Dermis blood vessel endothelial cell (primary cell): ENCODE measurements at regions not wholly inside any gene's neighbourhood (a gene's known extent, or its start where the extent isn't known, plus 50 kb on each side); places are given as distances from the start of the nearest gene placed in this dataset.
A peak's percentile ranks its signal among the peaks of the same experiment; 100 is the strongest.

Experiments
- DNase-seq: peaks from one replicate; pipeline ENCODE4 v3.0.0; 2010

GRCh38 chr1:22288593-22289241 lies 145.8 kb upstream of the WNT4 start:
- peak; percentile 13 for DNase-seq

GRCh38 chr1:22289307-22289995 lies 146.6 kb upstream of the WNT4 start:
- no peak for DNase-seq

- no peak for DNase-seq
Observed at GRCh38 chr1:22290157-22290556, 147.3 kb upstream of the WNT4 start.

GRCh38 chr1:22290611-22291010 lies 147.7 kb upstream of the WNT4 start:
- DNase-seq = no peak

GRCh38 chr1:22291057-22291456 lies 148.2 kb upstream of the WNT4 start:
- DNase-seq = no peak

- DNase-seq = no peak
Observed at GRCh38 chr1:22291494-22291893, 148.6 kb upstream of the WNT4 start.

GRCh38 chr1:22292011-22292788 lies 149.3 kb upstream of the WNT4 start:
- no peak for DNase-seq

- DNase-seq = no peak
Observed at GRCh38 chr1:22295396-22295795, 152.5 kb upstream of the WNT4 start.

GRCh38 chr1:22295856-22296255 lies 153.0 kb upstream of the WNT4 start:
- no peak for DNase-seq

- peak; percentile 11 for DNase-seq
Observed at GRCh38 chr1:22296701-22297591, 154.0 kb upstream of the WNT4 start.

GRCh38 chr1:22297999-22298398 lies 153.7 kb upstream of the ZBTB40 start:
- DNase-seq = no peak

GRCh38 chr1:22303816-22304215 lies 147.8 kb upstream of the ZBTB40 start:
- no peak for DNase-seq

- DNase-seq = no peak
Observed at GRCh38 chr1:22309572-22309971, 142.1 kb upstream of the ZBTB40 start.

GRCh38 chr1:22311461-22311860 lies 140.2 kb upstream of the ZBTB40 start:
- no peak for DNase-seq

- DNase-seq = no peak
Observed at GRCh38 chr1:22313321-22313720, 138.3 kb upstream of the ZBTB40 start.

GRCh38 chr1:22314706-22315105 lies 136.9 kb upstream of the ZBTB40 start:
- no peak for DNase-seq

- DNase-seq = no peak
Observed at GRCh38 chr1:22315315-22316078, 136.2 kb upstream of the ZBTB40 start.

- DNase-seq = peak; percentile 56
Observed at GRCh38 chr1:22317231-22317919, 134.3 kb upstream of the ZBTB40 start.

GRCh38 chr1:22317920-22318243 lies 133.8 kb upstream of the ZBTB40 start:
- DNase-seq = no peak

GRCh38 chr1:22318279-22318981 lies 133.2 kb upstream of the ZBTB40 start:
- no peak for DNase-seq

GRCh38 chr1:22319608-22320007 lies 132.0 kb upstream of the ZBTB40 start:
- DNase-seq = no peak
